ENCODE measurements at regions not wholly inside any gene's neighbourhood (a gene's known extent, or its start where the extent isn't known, plus 50 kb on each side); places are given as distances from the start of the nearest gene placed in this dataset.

DNA sequence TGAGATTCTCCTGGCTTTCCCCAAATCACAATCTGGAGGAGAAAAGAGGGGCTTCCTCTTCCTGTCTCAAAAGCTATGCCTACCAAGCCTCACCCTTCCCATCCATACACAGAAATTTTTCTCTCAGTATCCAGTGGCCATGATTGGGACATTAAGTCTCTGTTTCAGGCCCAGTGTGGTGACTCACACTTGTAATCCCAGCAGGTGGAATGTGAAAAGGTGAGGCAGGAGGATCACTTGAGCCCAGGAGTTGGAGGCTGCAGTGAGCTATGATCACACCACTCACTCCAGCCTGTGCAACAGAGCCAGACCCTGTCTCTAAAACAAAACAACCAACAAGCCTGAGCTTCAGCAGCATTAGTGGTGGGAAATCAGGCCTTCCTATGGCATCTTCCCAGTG lies 210.0 kb downstream of the OGFRL1 start:
- H3K9me3 ChIP-seq (ENCODE audit: control insufficient read depth in 2 of 2, insufficient read depth in 1 of 2, low read length in 1 of 2), result no peaks in the 10 kb centered on the region
- H3K27me3 ChIP-seq (ENCODE audit: control insufficient read depth in 2 of 2, insufficient read depth in 1 of 2, low read length in 1 of 2), result no peaks in the 10 kb centered on the region
- no peaks in the 10 kb centered on the region for H3K36me3 ChIP-seq (ENCODE audit: control insufficient read depth in 2 of 2, insufficient read depth in 2 of 2, low read length in 1 of 2)
- no peak overlapping the region for H3K27ac ChIP-seq (ENCODE audit: low read depth in 1 of 2, low read length in 1 of 2)
- H3K4me3 ChIP-seq (ENCODE audit: low read length in 2 of 2), result no peak overlapping the region
- DNase-seq (ENCODE audit: low read depth in 6 of 9, low spot score in 9 of 9), result no peak
- H3K4me1 ChIP-seq (ENCODE audit: control insufficient read depth in 2 of 2, insufficient read depth in 2 of 2, low read length in 2 of 2), result no peaks in the 10 kb centered on the region

- no peak for DNase-seq (ENCODE audit: low read depth in 6 of 9, low spot score in 9 of 9)
- Histone ChIP-seq H3K9me3 (ENCODE audit: control insufficient read depth in 2 of 2, insufficient read depth in 1 of 2, low read length in 1 of 2) (no peaks in the 10 kb centered on the region), H3K4me1 (ENCODE audit: control insufficient read depth in 2 of 2, insufficient read depth in 2 of 2, low read length in 2 of 2) (no peaks in the 10 kb centered on the region), H3K27me3 (ENCODE audit: control insufficient read depth in 2 of 2, insufficient read depth in 1 of 2, low read length in 1 of 2) (no peaks in the 10 kb centered on the region), H3K4me3 (ENCODE audit: low read length in 2 of 2) (no peak overlapping the region), H3K36me3 (ENCODE audit: control insufficient read depth in 2 of 2, insufficient read depth in 2 of 2, low read length in 1 of 2) (no peaks in the 10 kb centered on the region), H3K27ac (ENCODE audit: low read depth in 1 of 2, low read length in 1 of 2) (no peak overlapping the region)
- 89% methylated on average over 2 of the region's 2 CpGs for WGBS
Measured at GRCh38 chr6:71499667-71500066, 211.1 kb downstream of the OGFRL1 start.

DNA sequence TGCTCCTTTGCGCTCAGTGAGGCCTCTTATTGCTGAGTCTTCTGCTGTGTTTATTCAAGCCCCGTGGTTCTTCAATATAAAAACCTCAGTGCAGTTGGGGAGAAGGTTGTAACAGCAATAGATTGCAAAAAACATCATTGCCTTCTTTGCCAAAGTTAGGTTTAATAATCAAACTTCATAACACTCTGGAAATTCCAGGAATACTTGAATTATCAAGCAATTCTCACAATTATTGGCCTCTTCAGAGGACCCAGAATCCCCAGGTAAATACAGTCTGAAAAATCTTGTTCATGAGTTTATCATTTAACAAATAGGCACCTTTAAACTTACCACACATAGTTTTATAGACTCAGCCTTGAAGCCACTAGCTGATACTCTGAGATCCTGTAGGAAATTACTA lies 213.6 kb downstream of the OGFRL1 start:
- H3K27me3 ChIP-seq (ENCODE audit: control insufficient read depth in 2 of 2, insufficient read depth in 1 of 2, low read length in 1 of 2), result no peaks in the 10 kb centered on the region
- H3K4me1 ChIP-seq (ENCODE audit: control insufficient read depth in 2 of 2, insufficient read depth in 2 of 2, low read length in 2 of 2), result no peaks in the 10 kb centered on the region
- H3K27ac ChIP-seq (ENCODE audit: low read depth in 1 of 2, low read length in 1 of 2), result no peak overlapping the region
- WGBS, result 93% methylated on average over 2 of the region's 2 CpGs
- H3K9me3 ChIP-seq (ENCODE audit: control insufficient read depth in 2 of 2, insufficient read depth in 1 of 2, low read length in 1 of 2), result no peaks in the 10 kb centered on the region
- H3K4me3 ChIP-seq (ENCODE audit: low read length in 2 of 2), result no peak overlapping the region
- no peak for DNase-seq (ENCODE audit: low read depth in 6 of 9, low spot score in 9 of 9)
- H3K36me3 ChIP-seq (ENCODE audit: control insufficient read depth in 2 of 2, insufficient read depth in 2 of 2, low read length in 1 of 2), result no peaks in the 10 kb centered on the region

DNA sequence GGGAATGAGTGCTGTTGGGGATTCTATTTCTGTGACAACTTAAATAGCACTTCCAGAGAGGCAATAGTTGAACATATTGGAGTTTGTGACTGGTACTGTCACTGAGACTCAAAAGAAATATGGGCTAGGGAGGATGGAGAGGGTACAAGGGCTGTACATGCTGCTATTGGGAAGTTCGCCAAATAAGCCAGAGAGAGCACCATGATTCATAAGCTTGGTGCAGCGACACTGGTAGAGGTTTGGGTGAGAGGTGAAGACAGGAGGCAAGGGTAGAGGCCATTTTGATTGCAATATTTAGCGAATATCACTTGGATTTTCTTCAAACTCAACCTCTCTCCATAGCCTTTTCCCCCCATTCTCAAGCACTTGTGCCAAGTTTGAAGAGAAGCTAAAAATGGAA lies 214.3 kb downstream of the OGFRL1 start:
- Histone ChIP-seq H3K27ac (ENCODE audit: low read depth in 1 of 2, low read length in 1 of 2) (no peak overlapping the region), H3K4me1 (ENCODE audit: control insufficient read depth in 2 of 2, insufficient read depth in 2 of 2, low read length in 2 of 2) (no peaks in the 10 kb centered on the region), H3K36me3 (ENCODE audit: control insufficient read depth in 2 of 2, insufficient read depth in 2 of 2, low read length in 1 of 2) (no peaks in the 10 kb centered on the region), H3K27me3 (ENCODE audit: control insufficient read depth in 2 of 2, insufficient read depth in 1 of 2, low read length in 1 of 2) (no peaks in the 10 kb centered on the region), H3K4me3 (ENCODE audit: low read length in 2 of 2) (no peak overlapping the region), H3K9me3 (ENCODE audit: control insufficient read depth in 2 of 2, insufficient read depth in 1 of 2, low read length in 1 of 2) (no peaks in the 10 kb centered on the region)
- 95% methylated on average over 3 of the region's 3 CpGs for WGBS
- DNase-seq (ENCODE audit: low read depth in 6 of 9, low spot score in 9 of 9), result no peak

DNA sequence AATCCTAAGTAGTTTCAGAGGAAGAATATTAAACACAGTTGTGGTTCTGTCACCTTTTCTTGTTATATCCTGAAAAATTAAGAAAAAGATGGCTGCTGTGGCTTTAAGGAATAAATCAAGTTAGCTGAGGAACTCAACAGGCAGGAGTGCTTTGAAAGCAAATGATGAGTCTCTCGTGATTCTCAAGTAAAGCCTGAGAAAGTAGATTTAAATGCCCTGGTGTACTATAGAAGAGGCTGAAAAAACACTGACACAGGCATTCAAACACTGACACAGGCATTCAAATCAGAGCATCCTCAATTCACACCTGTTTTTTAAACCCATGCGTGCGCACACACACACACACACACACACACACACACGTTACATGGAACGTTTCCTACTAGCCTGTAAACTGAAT lies 218.6 kb downstream of the OGFRL1 start:
- Histone ChIP-seq H3K9me3 (ENCODE audit: control insufficient read depth in 2 of 2, insufficient read depth in 1 of 2, low read length in 1 of 2) (no peaks in the 10 kb centered on the region), H3K36me3 (ENCODE audit: control insufficient read depth in 2 of 2, insufficient read depth in 2 of 2, low read length in 1 of 2) (no peaks in the 10 kb centered on the region), H3K27me3 (ENCODE audit: control insufficient read depth in 2 of 2, insufficient read depth in 1 of 2, low read length in 1 of 2) (no peaks in the 10 kb centered on the region), H3K4me3 (ENCODE audit: low read length in 2 of 2) (no peak overlapping the region), H3K27ac (ENCODE audit: low read depth in 1 of 2, low read length in 1 of 2) (no peak overlapping the region), H3K4me1 (ENCODE audit: control insufficient read depth in 2 of 2, insufficient read depth in 2 of 2, low read length in 2 of 2) (no peaks in the 10 kb centered on the region)
- 77% methylated on average over 5 of the region's 5 CpGs for WGBS
- no peak for DNase-seq (ENCODE audit: low read depth in 6 of 9, low spot score in 9 of 9)

- no peaks in the 10 kb centered on the region for H3K36me3 ChIP-seq (ENCODE audit: control insufficient read depth in 2 of 2, insufficient read depth in 2 of 2, low read length in 1 of 2)
- no peaks in the 10 kb centered on the region for H3K27me3 ChIP-seq (ENCODE audit: control insufficient read depth in 2 of 2, insufficient read depth in 1 of 2, low read length in 1 of 2)
- no peak overlapping the region for H3K27ac ChIP-seq (ENCODE audit: low read depth in 1 of 2, low read length in 1 of 2)
- DNase-seq (ENCODE audit: low read depth in 6 of 9, low spot score in 9 of 9), result no peak
- no peaks in the 10 kb centered on the region for H3K9me3 ChIP-seq (ENCODE audit: control insufficient read depth in 2 of 2, insufficient read depth in 1 of 2, low read length in 1 of 2)
- no peak overlapping the region for H3K4me3 ChIP-seq (ENCODE audit: low read length in 2 of 2)
- no peaks in the 10 kb centered on the region for H3K4me1 ChIP-seq (ENCODE audit: control insufficient read depth in 2 of 2, insufficient read depth in 2 of 2, low read length in 2 of 2)
- 80% methylated on average over 1 of the region's 1 CpG for WGBS
Measured at GRCh38 chr6:71509191-71510005, 220.8 kb downstream of the OGFRL1 start.

DNA sequence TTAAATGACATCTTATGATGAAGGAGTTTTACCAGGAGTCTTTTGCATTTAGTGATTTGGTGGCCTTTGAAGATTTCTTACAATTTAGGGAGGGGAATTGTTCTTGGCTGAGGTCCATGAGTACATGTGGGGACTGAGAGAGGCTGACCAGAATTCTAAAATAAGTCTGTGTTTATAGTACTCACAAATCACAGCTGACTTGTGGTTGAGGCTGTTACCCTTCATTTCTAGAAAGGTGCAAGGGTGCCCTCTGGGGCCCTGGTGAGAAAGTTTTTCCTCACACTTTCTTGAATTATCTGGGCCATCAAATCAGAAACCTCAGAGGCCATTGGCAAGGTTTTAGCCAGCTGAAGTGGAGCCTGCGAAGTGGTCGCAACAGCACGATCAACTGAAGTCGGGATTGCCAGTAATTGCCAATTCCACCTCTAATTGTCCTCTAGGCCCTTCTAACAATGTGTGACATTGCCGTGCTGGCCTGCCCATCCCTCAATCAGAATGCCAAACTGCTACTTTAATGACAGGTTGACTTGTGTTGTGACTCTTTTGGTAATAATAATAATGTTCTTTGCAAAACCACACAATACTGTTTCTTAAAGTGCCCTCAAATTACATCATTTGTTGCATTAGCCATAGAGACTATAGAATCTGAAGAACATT lies 221.6 kb downstream of the OGFRL1 start:
- peak in 1 of 9 donors; percentile 20 for DNase-seq (ENCODE audit: low read depth in 6 of 9, low spot score in 9 of 9)

GRCh38 chr6:71510856-71511255 lies 222.2 kb downstream of the OGFRL1 start:
- no peak overlapping the region for H3K27ac ChIP-seq (ENCODE audit: low read depth in 1 of 2, low read length in 1 of 2)

More for the DNA sequence above, 221.6 kb downstream of the OGFRL1 start:
- Histone ChIP-seq H3K27me3 (ENCODE audit: control insufficient read depth in 2 of 2, insufficient read depth in 1 of 2, low read length in 1 of 2) (no peaks in the 10 kb centered on the region), H3K4me3 (ENCODE audit: low read length in 2 of 2) (no peak overlapping the region), H3K9me3 (ENCODE audit: control insufficient read depth in 2 of 2, insufficient read depth in 1 of 2, low read length in 1 of 2) (no peaks in the 10 kb centered on the region), H3K27ac (ENCODE audit: low read depth in 1 of 2, low read length in 1 of 2) (no peak overlapping the region), H3K36me3 (ENCODE audit: control insufficient read depth in 2 of 2, insufficient read depth in 2 of 2, low read length in 1 of 2) (no peaks in the 10 kb centered on the region), H3K4me1 (ENCODE audit: control insufficient read depth in 2 of 2, insufficient read depth in 2 of 2, low read length in 2 of 2) (no peaks in the 10 kb centered on the region)
- 79% methylated on average over 5 of the region's 5 CpGs for WGBS

GRCh38 chr6:71512256-71512655 lies 223.6 kb downstream of the OGFRL1 start:
- H3K27me3 ChIP-seq (ENCODE audit: control insufficient read depth in 2 of 2, insufficient read depth in 1 of 2, low read length in 1 of 2), result no peaks in the 10 kb centered on the region
- no peaks in the 10 kb centered on the region for H3K36me3 ChIP-seq (ENCODE audit: control insufficient read depth in 2 of 2, insufficient read depth in 2 of 2, low read length in 1 of 2)
- 86% methylated on average over 3 of the region's 3 CpGs for WGBS
- H3K27ac ChIP-seq (ENCODE audit: low read depth in 1 of 2, low read length in 1 of 2), result no peak overlapping the region
- DNase-seq (ENCODE audit: low read depth in 6 of 9, low spot score in 9 of 9), result no peak
- H3K4me1 ChIP-seq (ENCODE audit: control insufficient read depth in 2 of 2, insufficient read depth in 2 of 2, low read length in 2 of 2), result no peaks in the 10 kb centered on the region
- H3K4me3 ChIP-seq (ENCODE audit: low read length in 2 of 2), result no peak overlapping the region
- no peaks in the 10 kb centered on the region for H3K9me3 ChIP-seq (ENCODE audit: control insufficient read depth in 2 of 2, insufficient read depth in 1 of 2, low read length in 1 of 2)

More at GRCh38 chr6:71510856-71511255, 222.2 kb downstream of the OGFRL1 start:
- Histone ChIP-seq H3K36me3 (ENCODE audit: control insufficient read depth in 2 of 2, insufficient read depth in 2 of 2, low read length in 1 of 2) (no peaks in the 10 kb centered on the region), H3K9me3 (ENCODE audit: control insufficient read depth in 2 of 2, insufficient read depth in 1 of 2, low read length in 1 of 2) (no peaks in the 10 kb centered on the region), H3K27me3 (ENCODE audit: control insufficient read depth in 2 of 2, insufficient read depth in 1 of 2, low read length in 1 of 2) (no peaks in the 10 kb centered on the region), H3K4me1 (ENCODE audit: control insufficient read depth in 2 of 2, insufficient read depth in 2 of 2, low read length in 2 of 2) (no peaks in the 10 kb centered on the region), H3K4me3 (ENCODE audit: low read length in 2 of 2) (no peak overlapping the region)
- DNase-seq (ENCODE audit: low read depth in 6 of 9, low spot score in 9 of 9), result no peak

Measured in thymus (tissue), 11 donors.